HuH-7.5 (cell line): ENCODE measurements at regions not wholly inside any gene's neighbourhood (a gene's known extent, or its start where the extent isn't known, plus 50 kb on each side); places are given as distances from the start of the nearest gene placed in this dataset.
"Not testable (repeated sequence)": the region's sequence is repeated elsewhere in the genome, so short reads cannot be mapped to it uniquely, and the experiment has no call there.

ENCODE experiments used
- DNase-seq: peaks from one replicate; pipeline ENCODE4 v3.0.0; 2011; ENCODE audit warnings: low spot score

- DNase-seq = no peak
Observed at GRCh38 chr7:81128011-81128410, 209.2 kb upstream of the SEMA3C start.

GRCh38 chr7:81120803-81121202, 202.0 kb upstream of the SEMA3C start:
- DNase-seq = no peak

- no peak for DNase-seq
Observed at GRCh38 chr7:81120111-81120510, 201.3 kb upstream of the SEMA3C start.

- no peak for DNase-seq
Observed at GRCh38 chr7:81114633-81115032, 195.8 kb upstream of the SEMA3C start.

GRCh38 chr7:81112731-81113130, 193.9 kb upstream of the SEMA3C start:
- DNase-seq = no peak

DNA sequence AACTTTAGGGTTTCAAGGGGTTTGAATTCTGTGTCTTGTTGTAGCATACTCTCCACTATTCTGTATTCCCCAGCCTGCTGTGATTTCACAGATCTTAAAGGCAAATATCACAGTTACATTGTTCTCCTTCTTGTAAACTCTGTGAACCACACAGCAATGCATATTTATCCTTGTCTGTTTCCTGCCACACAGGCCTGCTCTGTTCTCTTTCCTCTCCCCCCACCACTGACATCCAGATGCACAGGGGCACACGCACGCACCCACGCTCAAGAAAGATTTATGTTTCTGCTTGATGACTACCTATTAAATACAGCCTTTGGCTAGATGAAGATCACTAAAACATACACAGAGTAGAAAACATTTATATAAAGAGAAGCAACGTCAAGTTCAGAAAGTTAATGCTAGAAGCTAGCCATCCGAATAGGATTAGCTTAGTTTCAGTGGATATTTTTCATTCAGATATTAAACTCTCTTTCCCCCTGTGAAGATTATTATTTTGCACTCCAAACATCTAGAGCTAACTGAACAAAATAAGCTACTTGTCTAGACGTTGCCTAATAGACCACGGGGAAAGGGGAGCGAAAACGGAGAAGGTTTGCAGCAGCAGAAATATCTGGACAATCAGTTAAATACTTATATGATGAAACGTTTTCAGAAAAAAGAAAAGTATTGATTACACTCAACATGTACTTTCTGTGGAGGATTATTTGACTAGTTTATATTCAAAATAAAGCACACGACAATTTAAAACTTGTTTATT, 193.1 kb upstream of the SEMA3C start:
- no peak for DNase-seq

DNA sequence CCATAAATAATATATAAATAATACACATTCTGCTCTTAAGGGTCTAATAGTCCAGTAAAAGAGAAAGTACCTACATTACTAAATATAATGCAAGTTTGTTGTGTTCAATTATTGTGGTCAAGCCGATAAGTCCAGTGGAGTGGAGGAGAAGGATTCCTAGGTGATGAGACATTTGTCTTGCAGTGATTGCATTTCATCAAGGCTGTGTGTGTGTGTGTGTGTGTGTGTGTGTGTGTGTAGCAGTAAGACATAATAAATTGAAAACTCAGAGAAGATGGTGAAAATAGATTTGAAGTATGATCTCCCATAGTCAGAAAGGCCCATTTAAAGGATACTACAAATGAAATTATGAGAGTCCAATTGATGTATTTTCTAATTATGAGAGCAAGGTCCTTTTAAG, 192.5 kb upstream of the SEMA3C start:
- no peak for DNase-seq

GRCh38 chr7:81110673-81111072, 191.8 kb upstream of the SEMA3C start:
- DNase-seq = no peak

DNA sequence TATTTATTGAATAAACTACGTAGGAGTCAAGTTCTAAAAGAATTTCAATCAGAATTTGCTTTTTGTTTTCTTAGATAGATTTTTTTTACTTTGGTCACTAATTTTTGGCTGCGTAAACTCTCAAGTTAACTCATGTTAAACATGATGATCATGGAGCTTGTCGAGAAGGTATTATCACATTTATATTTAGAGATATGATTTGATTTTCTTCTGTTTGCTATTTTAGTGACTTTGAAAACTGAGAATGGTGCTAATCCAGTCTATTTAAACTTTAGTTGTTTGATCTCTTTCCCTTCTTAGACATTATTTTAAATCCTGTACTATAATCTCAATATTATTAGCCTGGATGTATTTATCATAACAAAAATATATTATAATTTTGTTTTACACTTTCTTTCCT, 179.4 kb upstream of the SEMA3C start:
- DNase-seq = no peak

GRCh38 chr7:81094952-81095351, 176.1 kb upstream of the SEMA3C start:
- DNase-seq = no peak

GRCh38 chr7:81081616-81082015, 162.8 kb upstream of the SEMA3C start:
- DNase-seq = no peak

DNA sequence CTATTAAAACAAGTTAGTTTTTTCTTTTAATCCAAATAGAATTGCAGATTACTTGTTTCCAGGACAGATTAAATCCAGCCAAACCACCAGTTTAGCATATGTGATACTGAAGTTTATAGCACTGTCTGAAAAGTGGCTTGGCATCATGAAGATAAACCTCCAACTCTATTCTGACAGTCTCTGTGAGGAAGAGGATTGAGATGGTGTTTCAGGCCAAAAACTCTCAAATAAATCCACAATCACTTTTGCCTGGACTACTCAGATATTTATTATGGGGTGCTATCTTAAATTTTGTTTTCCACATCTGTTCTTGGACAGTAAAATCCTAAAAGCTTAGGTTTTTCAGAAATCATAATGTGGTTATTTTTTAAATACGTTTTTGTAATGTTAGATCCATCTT, 161.7 kb upstream of the SEMA3C start:
- DNase-seq = no peak

DNA sequence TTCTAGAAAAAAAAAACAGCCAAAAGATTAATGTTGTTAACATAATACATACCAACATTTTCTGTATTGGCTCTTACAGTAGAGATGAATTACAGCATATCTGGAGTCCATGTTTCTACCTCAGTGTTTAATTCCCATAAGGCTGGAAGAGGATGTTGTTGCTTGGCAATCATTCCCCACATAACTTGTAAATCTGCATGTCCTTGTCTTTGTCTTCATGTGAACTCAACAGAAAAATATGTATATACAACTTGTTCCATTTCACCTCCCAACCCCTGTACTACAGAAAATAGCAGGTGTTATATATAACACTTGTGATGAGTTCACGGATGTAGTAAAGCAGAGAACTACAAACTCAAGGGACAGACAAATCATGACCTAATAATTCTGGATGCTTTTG, 160.9 kb upstream of the SEMA3C start:
- no peak for DNase-seq

DNA sequence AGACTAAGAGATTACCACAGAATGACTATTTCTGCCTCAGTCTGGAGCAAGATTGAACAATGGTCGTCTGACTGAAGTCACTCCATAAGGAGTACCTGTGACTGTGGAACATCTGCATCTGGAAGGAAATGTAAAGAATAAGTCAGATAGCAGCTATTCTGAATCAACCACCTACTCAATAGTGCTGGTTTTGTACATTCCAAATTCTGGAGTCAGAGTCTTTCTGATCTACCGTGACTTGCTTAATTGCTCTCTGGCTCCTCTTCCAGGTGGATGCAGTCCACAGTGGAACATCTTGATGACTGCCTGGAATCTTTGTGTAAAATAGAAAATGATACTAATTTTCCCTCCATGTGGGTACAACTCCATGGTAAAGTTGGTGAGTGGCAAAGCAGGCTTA, 156.3 kb upstream of the SEMA3C start:
- DNase-seq = no peak

DNA sequence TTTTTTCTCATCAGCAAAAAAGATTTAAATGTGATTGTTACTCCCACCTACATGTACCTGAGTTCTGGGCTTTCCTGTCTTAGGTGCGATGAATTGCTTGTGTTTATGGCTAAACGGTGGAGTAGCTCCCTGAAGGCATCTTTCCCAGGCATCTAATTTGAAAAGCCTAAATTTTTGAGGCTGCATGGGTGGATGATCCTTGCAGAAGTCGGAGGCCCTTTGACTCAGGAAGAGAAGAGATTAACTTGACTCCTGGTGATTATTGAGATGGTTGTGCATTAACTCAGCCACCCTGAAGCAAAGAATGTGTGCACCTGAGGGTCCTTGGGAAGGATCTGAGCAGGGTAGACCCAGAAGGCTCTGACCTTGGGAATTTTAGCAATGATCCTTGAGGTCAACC, 155.6 kb upstream of the SEMA3C start:
- no peak for DNase-seq

GRCh38 chr7:81073931-81074251, 155.0 kb upstream of the SEMA3C start:
- DNase-seq = no peak

DNA sequence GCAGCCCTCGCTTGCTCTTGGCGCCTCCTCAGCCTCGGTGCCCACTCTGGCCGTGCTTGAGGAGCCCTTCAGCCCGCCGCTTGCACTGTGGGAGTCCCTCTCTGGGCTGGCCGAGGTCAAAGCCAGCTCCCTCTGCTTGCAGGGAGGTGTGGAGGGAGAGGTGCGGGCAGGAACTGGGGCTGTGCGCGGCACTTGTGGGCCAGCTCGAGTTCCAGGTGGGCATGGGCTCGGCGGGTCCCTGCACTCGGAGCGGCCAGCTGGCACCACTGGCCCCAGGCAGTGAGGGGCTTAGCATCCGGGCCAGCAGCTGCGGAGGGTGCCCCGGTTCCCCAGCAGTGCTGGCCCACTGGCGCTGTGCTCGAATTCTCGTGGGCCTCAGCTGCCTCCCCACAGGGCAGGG, 152.1 kb upstream of the SEMA3C start:
- DNase-seq = no peak

- DNase-seq = no peak
Observed at GRCh38 chr7:81066797-81067196, 147.9 kb upstream of the SEMA3C start.

- no peak for DNase-seq
Observed at GRCh38 chr7:81064426-81064825, 145.6 kb upstream of the SEMA3C start.

- no peak for DNase-seq
Observed at GRCh38 chr7:81062755-81063154, 143.9 kb upstream of the SEMA3C start.

DNA sequence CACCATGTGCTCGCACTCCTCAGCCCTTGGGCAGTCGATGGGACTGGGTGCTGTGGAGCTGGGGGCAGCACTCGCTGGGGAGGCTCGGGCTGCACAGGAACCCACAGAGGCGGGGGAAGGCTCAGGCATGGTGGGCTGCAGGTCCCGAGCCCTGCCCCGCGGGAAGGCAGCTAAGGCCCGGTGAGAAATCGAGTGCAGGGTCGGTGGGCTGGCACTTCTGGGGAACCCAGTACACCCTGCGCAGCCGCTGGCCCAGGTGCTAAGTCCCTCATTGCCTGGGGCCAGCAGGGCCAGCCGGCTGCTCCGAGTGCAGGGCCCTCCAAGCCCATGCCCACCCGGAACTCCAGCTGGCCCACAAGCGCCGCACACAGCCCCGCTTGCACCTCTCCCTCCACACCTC, 138.6 kb upstream of the SEMA3C start:
- DNase-seq = not testable (repeated sequence)

DNA sequence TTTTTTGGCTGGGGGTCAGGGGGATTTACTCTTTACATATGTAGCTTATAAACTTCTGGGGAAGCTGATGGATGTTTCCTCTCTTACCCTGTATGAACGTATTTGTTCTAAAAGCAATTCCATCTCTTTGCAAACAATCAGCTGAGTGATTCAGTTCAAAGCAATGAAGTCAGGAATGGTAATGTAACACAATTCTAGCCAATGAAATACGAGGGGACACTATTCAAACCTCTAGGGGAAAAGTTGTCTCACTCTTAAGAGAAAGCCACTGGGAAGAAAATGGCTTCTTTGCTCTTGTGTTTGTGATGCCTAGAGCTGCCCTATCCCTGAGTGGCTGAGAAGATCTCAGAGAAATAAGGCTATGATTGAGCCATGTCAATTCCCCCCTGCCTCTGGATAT, 134.8 kb upstream of the SEMA3C start:
- no peak for DNase-seq

- no peak for DNase-seq
Observed at GRCh38 chr7:81051811-81052413, 133.1 kb upstream of the SEMA3C start.

- no peak for DNase-seq
Observed at GRCh38 chr7:81045491-81046030, 126.7 kb upstream of the SEMA3C start.
